ENCODE measurements at regions not wholly inside any gene's neighbourhood (a gene's known extent, or its start where the extent isn't known, plus 50 kb on each side); places are given as distances from the start of the nearest gene placed in this dataset.
A peak's percentile ranks its signal among the peaks of the same experiment; 100 is the strongest.

GRCh38 chr2:206869824-206870495, 69.4 kb upstream of the CPO start:
- no peak for DNase-seq
- no peak overlapping the region for H3K4me3 ChIP-seq (ENCODE audit: low read length in 3 of 3)
- no peaks in the 10 kb centered on the region for H3K27me3 ChIP-seq (ENCODE audit: control insufficient read depth, insufficient read depth, low read length)
- no peak overlapping the region for H3K9ac ChIP-seq (ENCODE audit: low read length in 3 of 3)
- H3K36me3 ChIP-seq (ENCODE audit: control insufficient read depth in 2 of 3, insufficient read depth in 3 of 3, low read length in 3 of 3) = no peaks in the 10 kb centered on the region
- no peaks in the 10 kb centered on the region for H3K9me3 ChIP-seq (ENCODE audit: control insufficient read depth in 2 of 3, insufficient read depth in 1 of 3, low read length in 3 of 3)
- no peak for TF ChIP-seq CTCF (IDR thresholded peaks at IDR 0.05; ENCODE audit: borderline replicate concordance, extremely low read depth, insufficient read depth)
- no peak for FAIRE-seq
- intact Hi-C loops (cut with DNase I) = no loop called here
- H3K4me1 ChIP-seq (ENCODE audit: control insufficient read depth in 2 of 3, insufficient read depth in 2 of 3, low read depth in 1 of 3, low read length in 3 of 3) = no peaks in the 10 kb centered on the region
- H3K27ac ChIP-seq (ENCODE audit: low read depth in 2 of 2, low read length in 2 of 2) = no peak overlapping the region

GRCh38 chr2:206873423-206873822, 65.9 kb upstream of the CPO start:
- Histone ChIP-seq H3K36me3 (ENCODE audit: control insufficient read depth in 2 of 3, insufficient read depth in 3 of 3, low read length in 3 of 3) (no peaks in the 10 kb centered on the region), H3K27ac (ENCODE audit: low read depth in 2 of 2, low read length in 2 of 2) (no peak overlapping the region), H3K9ac (ENCODE audit: low read length in 3 of 3) (no peak overlapping the region), H3K9me3 (ENCODE audit: control insufficient read depth in 2 of 3, insufficient read depth in 1 of 3, low read length in 3 of 3) (no peaks in the 10 kb centered on the region), H3K4me1 (ENCODE audit: control insufficient read depth in 2 of 3, insufficient read depth in 2 of 3, low read depth in 1 of 3, low read length in 3 of 3) (no peaks in the 10 kb centered on the region), H3K4me3 (ENCODE audit: low read length in 3 of 3) (no peak overlapping the region), H3K27me3 (ENCODE audit: control insufficient read depth, insufficient read depth, low read length) (no peaks in the 10 kb centered on the region)
- no peak for FAIRE-seq
- peak in 1 of 5 donors; percentile 12 for DNase-seq
- no peak for TF ChIP-seq CTCF (IDR thresholded peaks at IDR 0.05; ENCODE audit: borderline replicate concordance, extremely low read depth, insufficient read depth)
- intact Hi-C loops (cut with DNase I) = no loop called here

GRCh38 chr2:206875701-206876100, 63.6 kb upstream of the CPO start:
- no peak for TF ChIP-seq CTCF (IDR thresholded peaks at IDR 0.05; ENCODE audit: borderline replicate concordance, extremely low read depth, insufficient read depth)
- H3K9ac ChIP-seq (ENCODE audit: low read length in 3 of 3) = no peak overlapping the region
- intact Hi-C loops (cut with DNase I) = no loop called here
- H3K27me3 ChIP-seq (ENCODE audit: control insufficient read depth, insufficient read depth, low read length) = no peaks in the 10 kb centered on the region
- no peaks in the 10 kb centered on the region for H3K36me3 ChIP-seq (ENCODE audit: control insufficient read depth in 2 of 3, insufficient read depth in 3 of 3, low read length in 3 of 3)
- no peak for DNase-seq
- H3K9me3 ChIP-seq (ENCODE audit: control insufficient read depth in 2 of 3, insufficient read depth in 1 of 3, low read length in 3 of 3) = no peaks in the 10 kb centered on the region
- H3K4me1 ChIP-seq (ENCODE audit: control insufficient read depth in 2 of 3, insufficient read depth in 2 of 3, low read depth in 1 of 3, low read length in 3 of 3) = no peaks in the 10 kb centered on the region
- no peak overlapping the region for H3K4me3 ChIP-seq (ENCODE audit: low read length in 3 of 3)
- FAIRE-seq = no peak
- no peak overlapping the region for H3K27ac ChIP-seq (ENCODE audit: low read depth in 2 of 2, low read length in 2 of 2)

Data from kidney (tissue), 13 donors.